ENCODE measurements at regions not wholly inside any gene's neighbourhood (a gene's known extent, or its start where the extent isn't known, plus 50 kb on each side); places are given as distances from the start of the nearest gene placed in this dataset.

GRCh38 chr5:52693836-52694235 lies 93.9 kb upstream of the ITGA1 start:
- TF ChIP-seq, protein P1, sequence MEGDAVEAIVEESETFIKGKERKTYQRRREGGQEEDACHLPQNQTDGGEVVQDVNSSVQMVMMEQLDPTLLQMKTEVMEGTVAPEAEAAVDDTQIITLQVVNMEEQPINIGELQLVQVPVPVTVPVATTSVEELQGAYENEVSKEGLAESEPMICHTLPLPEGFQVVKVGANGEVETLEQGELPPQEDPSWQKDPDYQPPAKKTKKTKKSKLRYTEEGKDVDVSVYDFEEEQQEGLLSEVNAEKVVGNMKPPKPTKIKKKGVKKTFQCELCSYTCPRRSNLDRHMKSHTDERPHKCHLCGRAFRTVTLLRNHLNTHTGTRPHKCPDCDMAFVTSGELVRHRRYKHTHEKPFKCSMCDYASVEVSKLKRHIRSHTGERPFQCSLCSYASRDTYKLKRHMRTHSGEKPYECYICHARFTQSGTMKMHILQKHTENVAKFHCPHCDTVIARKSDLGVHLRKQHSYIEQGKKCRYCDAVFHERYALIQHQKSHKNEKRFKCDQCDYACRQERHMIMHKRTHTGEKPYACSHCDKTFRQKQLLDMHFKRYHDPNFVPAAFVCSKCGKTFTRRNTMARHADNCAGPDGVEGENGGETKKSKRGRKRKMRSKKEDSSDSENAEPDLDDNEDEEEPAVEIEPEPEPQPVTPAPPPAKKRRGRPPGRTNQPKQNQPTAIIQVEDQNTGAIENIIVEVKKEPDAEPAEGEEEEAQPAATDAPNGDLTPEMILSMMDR (IDR thresholded peaks at IDR 0.05; ENCODE audit: poor library complexity) = no peak
- no peak for TF ChIP-seq EZH2 (IDR thresholded peaks at IDR 0.05; ENCODE audit: borderline replicate concordance)

Measured in hepatocyte (in vitro differentiated cells).